Activated naive CD4-positive, alpha-beta T cell treated with anti-CD3 and anti-CD28 coated beads, Interleukin-2, amount 50 U/mL, for 72 hours (primary cell): ENCODE measurements at regions not wholly inside any gene's neighbourhood (a gene's known extent, or its start where the extent isn't known, plus 50 kb on each side); places are given as distances from the start of the nearest gene placed in this dataset.
"Not testable (repeated sequence)": the region's sequence is repeated elsewhere in the genome, so short reads cannot be mapped to it uniquely, and the experiment has no call there.

Experiments
- ATAC-seq, 2 donors: fragments of 150-1000 bp; cut with Tn5 transposase; 2 replicates each; pipeline ENCODE4 v1.10.0; 2021; ENCODE audit warnings: mild to moderate bottlenecking in 2 of 2, moderate library complexity in 2 of 2
- DNase-seq, 2 donors: peaks; one replicate each; pipeline ENCODE4 v3.0.0; 2021 to 2022; ENCODE audit warnings: low spot score in 2 of 2
- H3K27ac Mint-ChIP-seq, 2 donors: one replicate each; pipeline ENCODE4 v1.8.0; 2022; ENCODE audit warnings: mild to moderate bottlenecking in 2 of 2, mixed read lengths in 2 of 2
- H3K36me3 Mint-ChIP-seq, 2 donors: one replicate each; pipeline ENCODE4 v1.8.0; 2022; ENCODE audit warnings: mixed read lengths in 2 of 2
- H3K9me3 Mint-ChIP-seq, 2 donors: one replicate each; pipeline ENCODE4 v1.8.0; 2022; ENCODE audit warnings: mixed read lengths in 2 of 2

DNA sequence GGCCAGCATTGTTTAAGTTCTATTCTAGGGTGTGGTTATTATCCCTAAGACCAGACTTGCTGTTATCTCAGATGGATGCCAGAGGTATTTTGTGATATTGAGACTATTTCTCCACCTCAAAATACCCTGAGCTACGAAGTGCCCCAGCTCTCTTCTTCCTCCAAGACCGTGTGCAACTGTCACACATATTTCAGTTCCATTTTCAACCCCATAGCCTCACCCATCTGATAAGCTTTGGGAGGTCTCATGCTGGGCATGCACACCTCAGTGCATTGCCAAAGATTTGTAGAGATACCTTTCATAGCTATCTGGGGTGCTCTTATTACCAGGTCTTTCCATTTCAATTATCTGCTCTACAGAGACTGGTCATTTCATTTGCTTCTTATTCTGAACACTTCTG is 815.8 kb upstream of the EYS start:
- ATAC-seq, result no peak
- no peak for DNase-seq
- Mint-ChIP-seq H3K36me3 (no peaks in the 10 kb centered on the region), H3K9me3 (peaks cover 10 to 12% of the 10 kb centered on the region in 2 donors), H3K27ac (no peak overlapping the region)

DNA sequence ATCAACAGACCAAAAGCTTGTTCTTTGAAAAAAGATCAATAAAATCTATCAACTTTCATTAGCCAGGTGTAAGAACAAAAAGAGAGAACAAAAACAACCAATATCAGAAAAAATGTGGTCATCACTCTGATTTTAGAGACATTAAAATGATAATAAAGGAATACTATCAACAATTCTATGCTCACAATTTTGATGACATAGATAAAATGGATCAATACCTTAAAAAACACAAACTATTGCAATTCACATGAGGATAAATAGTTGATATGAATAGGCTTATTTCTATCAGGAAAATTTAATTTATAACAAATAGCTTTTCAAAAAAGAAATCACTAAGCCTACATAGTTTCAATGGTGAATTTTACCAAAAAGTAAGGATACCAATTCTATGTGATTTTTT is 809.4 kb upstream of the EYS start:
- DNase-seq, result no peak
- H3K9me3 Mint-ChIP-seq, result peaks cover 5 to 11% of the 10 kb centered on the region in 2 donors

DNA sequence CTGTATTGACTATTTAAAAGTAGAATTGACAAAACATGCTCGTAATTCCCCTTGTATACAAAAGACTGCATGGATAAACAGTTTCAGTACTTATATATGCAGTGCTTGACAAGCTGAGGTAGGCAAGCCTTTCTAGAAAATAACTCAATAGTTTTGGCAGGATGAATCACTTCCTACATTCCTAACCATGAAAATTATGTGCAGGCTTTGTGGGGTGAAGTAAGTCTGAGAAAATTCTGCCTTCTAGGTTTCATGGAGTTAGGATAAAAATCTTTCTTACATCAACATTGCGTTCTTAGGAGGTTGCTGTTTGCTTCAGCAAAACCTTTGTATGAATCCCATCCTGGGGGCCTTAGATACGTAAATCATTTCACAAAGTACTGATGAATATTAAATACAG is 801.4 kb upstream of the EYS start:
- Mint-ChIP-seq H3K27ac (no peak overlapping the region), H3K36me3 (peaks cover 0 to 6% of the 10 kb centered on the region in 2 donors), H3K9me3 (peaks cover 20 to 26% of the 10 kb centered on the region in 2 donors)
- ATAC-seq (no peak), DNase-seq (no peak)

More for the DNA sequence above, 809.4 kb upstream of the EYS start:
- peaks cover 0 to 4% of the 10 kb centered on the region in 2 donors for H3K36me3 Mint-ChIP-seq
- ATAC-seq, result no peak
- H3K27ac Mint-ChIP-seq, result no peak overlapping the region

DNA sequence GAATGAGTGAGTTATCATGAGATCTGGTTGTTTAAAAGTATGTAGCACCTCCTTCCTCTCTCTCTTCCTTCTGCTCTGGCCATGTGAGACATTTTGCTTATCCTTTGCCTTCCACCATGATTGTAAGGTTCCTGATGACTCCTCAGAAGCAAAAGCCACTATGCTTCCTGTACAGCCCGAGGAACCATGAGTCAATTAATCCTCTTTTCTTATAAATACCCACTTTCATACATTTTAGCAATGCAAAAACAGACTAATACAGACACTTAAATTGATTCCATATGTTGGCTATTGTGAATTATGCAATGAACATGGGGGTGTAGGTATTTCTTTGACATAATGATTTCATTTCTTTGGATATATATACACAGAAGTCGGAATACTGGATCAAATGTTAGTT is 792.8 kb upstream of the EYS start:
- Mint-ChIP-seq H3K9me3 (peaks cover 11 to 12% of the 10 kb centered on the region in 2 donors), H3K27ac (no peak overlapping the region), H3K36me3 (no peaks in the 10 kb centered on the region)
- ATAC-seq (no peak), DNase-seq (no peak)

DNA sequence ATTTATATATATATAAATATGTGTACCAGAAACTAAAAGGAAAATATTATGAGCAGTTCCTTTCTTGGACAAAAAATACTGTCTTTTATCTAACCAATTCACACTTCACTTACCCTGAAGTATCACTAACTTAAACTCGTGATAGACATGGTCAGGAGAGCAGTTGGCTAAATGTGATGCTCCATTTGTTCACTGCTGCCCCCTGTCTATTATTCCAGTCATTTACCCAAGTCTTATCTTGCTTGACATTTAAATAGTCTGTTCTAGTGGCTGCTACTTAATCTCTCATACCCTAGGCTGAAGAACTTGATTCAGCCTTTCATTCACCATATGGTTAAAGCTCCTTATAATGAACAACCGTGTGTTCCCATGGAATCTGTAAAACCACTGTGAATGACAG is 789.6 kb upstream of the EYS start:
- DNase-seq (no peak), ATAC-seq (no peak)
- Mint-ChIP-seq H3K27ac (no peak overlapping the region), H3K36me3 (peaks cover 0 to 5% of the 10 kb centered on the region in 2 donors), H3K9me3 (peaks cover 6 to 11% of the 10 kb centered on the region in 2 donors)

DNA sequence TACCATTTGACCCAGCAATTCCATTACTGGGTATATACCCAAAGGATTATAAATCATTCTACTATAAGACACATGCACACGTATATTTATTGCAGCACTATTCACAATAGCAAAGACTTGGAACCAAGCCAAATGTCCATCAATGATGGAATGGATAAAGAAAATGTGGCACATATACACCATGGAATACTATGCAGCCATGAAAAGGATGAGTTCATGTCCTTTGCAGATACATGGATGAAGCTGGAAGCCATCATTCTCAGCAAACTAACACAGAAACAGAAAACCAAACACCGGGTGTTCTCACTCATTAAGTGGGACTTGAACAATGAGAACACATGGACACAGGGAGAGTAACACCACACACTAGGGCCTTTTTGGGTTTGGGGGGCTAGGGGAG is 787.6 kb upstream of the EYS start:
- peaks cover 21 to 26% of the 10 kb centered on the region in 2 donors for H3K9me3 Mint-ChIP-seq
- not testable (repeated sequence) for ATAC-seq, DNase-seq

DNA sequence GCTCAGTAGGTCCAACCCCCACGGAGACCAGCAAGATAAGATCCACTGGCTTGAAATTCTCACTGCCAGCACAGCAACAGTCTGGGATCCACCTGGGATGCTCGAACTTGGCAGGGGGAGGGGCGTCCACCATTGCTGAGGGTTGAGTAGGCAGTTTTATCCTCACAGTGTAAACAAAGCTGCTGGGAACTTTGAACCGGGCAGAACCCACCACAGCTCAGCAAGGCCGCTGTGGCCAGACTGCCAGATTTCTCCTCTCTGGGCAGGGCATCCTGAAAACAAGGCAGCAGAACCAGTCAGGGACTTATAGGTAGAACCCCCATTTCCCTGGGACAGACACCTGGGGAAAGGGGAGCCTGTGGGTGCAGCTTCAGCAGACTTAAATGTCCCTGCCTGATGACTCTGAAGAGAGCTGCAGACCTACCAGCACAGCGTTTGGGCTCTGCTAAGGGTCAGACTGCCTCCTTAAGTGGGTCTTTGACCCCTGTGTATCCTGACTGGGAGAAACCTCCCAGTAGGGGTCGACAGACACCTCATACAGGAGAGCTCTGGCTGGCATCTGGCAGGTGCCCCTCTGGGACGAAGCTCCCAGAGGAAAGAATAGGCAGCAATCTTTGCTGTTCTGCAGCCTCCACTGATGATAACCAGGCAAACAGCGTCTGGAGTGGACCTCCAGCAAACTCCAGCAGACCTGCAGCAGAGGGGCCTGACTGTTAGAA is 782.4 kb upstream of the EYS start:
- Mint-ChIP-seq H3K9me3 (peaks cover 22 to 26% of the 10 kb centered on the region in 2 donors), H3K27ac (no peak overlapping the region), H3K36me3 (peaks cover 0 to 5% of the 10 kb centered on the region in 2 donors)
- no peak for ATAC-seq
- DNase-seq, result no peak

More for the DNA sequence above, 787.6 kb upstream of the EYS start:
- H3K36me3 Mint-ChIP-seq, H3K27ac Mint-ChIP-seq: not testable (repeated sequence)

DNA sequence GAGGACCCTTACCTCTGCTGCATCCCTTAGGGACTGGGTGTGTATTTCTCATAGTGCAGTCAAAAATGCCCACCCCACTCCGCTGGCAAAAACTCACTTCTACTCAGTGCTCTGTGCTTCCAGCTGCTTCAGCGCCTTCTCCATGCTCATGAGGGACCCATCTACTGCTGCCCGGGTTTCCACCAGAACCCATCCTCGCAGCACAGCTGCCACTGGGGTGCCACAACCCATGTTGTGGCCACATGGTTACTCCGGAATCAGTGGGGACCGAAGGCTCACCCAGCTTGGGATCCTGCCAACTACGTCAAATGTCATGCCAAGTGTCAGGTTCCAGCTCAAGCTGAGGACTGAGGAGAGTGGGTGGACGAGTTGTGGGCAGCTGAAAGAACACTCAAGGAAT is 774.2 kb upstream of the EYS start:
- DNase-seq (no peak), ATAC-seq (no peak)
- Mint-ChIP-seq H3K27ac (no peak overlapping the region), H3K36me3 (no peaks in the 10 kb centered on the region), H3K9me3 (peaks cover 0 to 11% of the 10 kb centered on the region in 2 donors)

DNA sequence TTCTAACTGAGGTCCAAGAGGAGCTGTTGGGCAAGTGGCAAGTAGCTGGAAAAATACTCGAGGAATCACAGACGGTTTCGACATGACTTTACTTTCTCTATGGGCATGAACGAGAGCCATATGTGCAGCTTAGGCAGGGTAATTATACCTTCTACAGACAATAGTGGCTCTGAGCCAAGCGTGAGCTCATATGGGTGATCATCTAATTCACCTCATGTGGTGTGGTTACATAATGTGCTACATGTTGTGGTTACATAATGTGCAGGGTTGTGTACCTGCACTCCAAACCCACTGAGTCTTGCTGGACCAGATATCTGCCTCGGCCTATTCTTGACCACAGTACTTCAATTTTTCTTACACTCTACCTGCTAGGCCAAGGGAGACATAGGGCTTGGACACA is 771.7 kb upstream of the EYS start:
- ATAC-seq, result no peak
- DNase-seq, result no peak
- Mint-ChIP-seq H3K27ac (no peak overlapping the region), H3K36me3 (no peaks in the 10 kb centered on the region), H3K9me3 (peaks cover 4 to 15% of the 10 kb centered on the region in 2 donors)

DNA sequence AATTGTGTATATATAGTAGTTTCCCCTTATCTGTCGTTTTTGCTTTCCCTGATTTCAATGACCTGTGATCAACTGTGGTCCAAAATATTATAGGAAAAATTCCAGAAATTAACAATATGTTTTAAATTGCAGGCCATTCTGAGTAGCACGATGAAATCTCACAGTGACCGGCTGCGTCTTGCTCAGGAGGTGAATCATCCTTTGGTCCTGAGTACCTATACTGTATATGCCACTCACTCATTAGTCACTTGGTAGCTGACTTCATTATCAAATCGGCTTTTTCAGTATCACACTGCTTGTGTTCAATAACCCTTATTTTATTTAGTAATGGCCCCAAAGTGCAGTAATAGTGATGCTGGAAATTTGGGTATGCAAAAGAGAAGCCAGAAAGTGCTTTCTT is 728.3 kb upstream of the EYS start:
- peaks cover 4 to 7% of the 10 kb centered on the region in 2 donors for H3K9me3 Mint-ChIP-seq
- H3K36me3 Mint-ChIP-seq, result no peaks in the 10 kb centered on the region
- no peak overlapping the region for H3K27ac Mint-ChIP-seq
- no peak for DNase-seq
- no peak for ATAC-seq

DNA sequence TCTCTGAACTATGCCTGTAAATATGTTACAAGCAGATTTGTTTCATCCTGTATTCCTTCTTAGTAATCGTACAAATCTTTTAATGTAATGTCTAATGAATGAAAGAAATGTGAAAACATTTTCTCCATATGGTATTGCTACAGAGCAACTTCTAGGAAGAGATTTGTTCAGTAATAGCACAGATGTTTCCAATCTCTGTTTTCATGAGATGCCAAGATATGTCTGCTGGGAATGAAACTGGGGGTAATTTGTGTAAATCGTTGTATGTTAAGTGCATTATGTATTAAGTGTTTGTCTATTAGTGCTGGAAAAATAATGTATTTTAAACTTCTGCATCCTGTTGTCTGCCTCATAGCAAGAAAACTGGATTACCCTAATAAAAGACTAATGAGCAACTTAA is 722.2 kb upstream of the EYS start:
- H3K9me3 Mint-ChIP-seq, result peaks cover 0 to 4% of the 10 kb centered on the region in 2 donors
- ATAC-seq (no peak), DNase-seq (no peak)
- no peak overlapping the region for H3K27ac Mint-ChIP-seq
- H3K36me3 Mint-ChIP-seq, result no peaks in the 10 kb centered on the region

DNA sequence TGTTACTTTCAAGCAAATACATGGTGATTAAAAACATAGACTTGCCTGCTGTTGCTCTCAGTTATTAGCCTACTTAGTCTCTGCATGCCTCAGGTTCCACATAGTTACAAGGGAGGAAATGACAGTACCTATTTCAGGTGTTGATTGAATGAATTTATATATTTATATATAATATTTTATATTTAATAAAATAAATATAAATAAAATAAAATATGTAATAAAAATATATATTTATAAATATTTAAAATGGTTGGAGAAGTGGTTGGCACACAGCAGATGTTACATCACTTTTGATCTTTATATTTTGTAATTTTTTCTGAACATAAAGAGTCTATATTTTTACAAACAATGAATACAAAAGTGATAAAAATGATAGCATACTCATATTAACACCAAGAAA is 716.0 kb upstream of the EYS start:
- no peak for DNase-seq
- Mint-ChIP-seq H3K9me3 (peaks cover 5 to 9% of the 10 kb centered on the region in 2 donors), H3K36me3 (no peaks in the 10 kb centered on the region), H3K27ac (no peak overlapping the region)
- ATAC-seq, result no peak

DNA sequence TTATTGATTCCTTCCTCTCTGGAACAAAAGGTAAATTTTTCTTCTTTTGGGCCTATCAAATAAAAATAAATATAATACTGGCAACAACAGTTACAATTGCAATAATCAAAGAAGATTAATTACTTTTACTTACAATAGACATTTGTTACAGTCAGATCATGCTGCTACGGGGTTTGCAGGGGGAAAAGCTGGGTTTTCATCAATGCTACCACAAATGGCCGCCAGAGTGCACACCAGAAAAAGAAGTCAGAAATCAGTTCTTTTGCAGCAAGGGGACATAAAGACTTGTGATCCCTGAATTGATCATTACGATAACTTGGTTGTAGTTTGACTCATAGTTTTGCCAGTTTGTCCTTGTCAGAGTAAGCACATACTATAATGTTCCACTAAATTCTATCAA is 714.5 kb upstream of the EYS start:
- Mint-ChIP-seq H3K27ac (no peak overlapping the region), H3K36me3 (no peaks in the 10 kb centered on the region), H3K9me3 (peaks cover 10 to 13% of the 10 kb centered on the region in 2 donors)
- no peak for DNase-seq
- no peak for ATAC-seq

DNA sequence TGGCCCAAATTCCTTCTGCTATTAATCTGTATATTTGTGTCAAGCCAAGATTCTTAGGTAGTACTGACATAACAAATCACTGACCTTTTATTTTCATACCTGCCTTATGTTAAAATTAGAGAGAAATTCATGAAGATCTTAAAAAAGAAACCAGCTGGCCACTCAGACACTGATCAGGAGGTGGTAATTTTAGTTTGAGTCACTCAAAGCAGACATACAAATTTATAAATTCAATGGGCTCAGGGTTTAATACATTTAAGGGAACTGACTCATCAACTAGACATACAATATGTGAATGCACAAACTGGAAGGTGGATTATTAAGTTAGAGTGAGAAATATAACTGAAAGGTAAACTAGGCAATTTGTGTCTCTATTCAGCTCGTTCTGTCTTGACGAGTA is 711.9 kb upstream of the EYS start:
- Mint-ChIP-seq H3K36me3 (no peaks in the 10 kb centered on the region), H3K9me3 (peaks cover 9 to 10% of the 10 kb centered on the region in 2 donors), H3K27ac (no peak overlapping the region)
- ATAC-seq (no peak), DNase-seq (no peak)

DNA sequence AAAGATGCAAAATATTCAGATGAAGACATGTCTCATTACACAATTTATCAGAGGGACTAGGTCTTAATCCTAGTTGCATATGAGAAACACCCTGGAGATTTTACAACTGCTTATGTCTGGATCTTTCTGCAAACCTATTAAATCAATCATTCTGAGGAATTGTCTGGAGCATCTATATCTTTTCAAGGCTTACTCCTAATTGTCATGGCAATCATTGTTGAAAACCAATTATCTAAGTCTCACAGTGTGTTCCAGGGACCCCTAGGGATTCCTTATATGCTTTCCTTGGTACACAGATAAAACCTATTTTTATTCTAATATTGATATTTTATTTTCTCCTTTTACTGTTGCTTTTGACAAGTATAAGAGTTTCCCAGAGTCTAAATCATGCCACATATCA is 696.9 kb upstream of the EYS start:
- ATAC-seq (no peak), DNase-seq (no peak)
- H3K9me3 Mint-ChIP-seq, result no peaks in the 10 kb centered on the region
- no peak overlapping the region for H3K27ac Mint-ChIP-seq
- H3K36me3 Mint-ChIP-seq, result no peaks in the 10 kb centered on the region

DNA sequence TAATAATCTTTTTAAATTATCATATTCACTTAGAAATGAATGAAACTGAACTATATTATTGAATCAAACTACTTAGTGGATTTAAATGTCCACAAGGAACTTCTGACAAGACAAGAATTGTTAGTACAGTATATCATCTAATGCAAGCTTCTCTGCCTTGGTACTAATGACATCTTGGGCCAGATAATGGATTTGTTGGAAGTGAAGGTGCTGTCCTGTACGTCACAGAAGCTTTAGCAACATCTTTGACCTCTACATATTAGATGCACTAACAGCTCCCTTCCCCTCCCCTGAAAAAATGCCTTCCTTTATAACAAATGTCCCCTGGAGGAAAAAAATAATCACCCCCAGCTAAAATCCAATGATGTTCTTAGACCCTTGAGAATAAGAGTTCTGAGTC is 695.8 kb upstream of the EYS start:
- Mint-ChIP-seq H3K27ac (no peak overlapping the region), H3K9me3 (no peaks in the 10 kb centered on the region), H3K36me3 (no peaks in the 10 kb centered on the region)
- DNase-seq (no peak), ATAC-seq (no peak)

DNA sequence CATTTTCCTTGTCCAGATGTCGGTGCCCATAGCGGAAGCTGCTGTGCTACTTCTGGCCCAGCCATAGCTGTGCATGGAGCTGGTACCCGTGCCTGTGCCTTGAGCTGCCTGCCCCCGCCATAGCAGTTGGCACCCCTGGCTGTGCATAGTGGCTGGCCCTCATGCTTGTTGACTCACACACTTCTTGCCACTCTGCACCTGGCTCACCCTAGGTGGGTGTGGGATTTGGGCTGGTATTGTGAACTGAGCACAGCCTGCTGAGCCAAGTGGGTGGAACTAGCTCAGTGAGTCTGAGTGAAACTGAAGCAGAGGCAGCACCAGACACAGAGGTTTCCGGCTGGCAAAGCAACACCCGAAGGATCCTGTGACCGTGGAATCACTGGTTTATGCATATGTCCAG is 689.5 kb upstream of the EYS start:
- DNase-seq (no peak), ATAC-seq (no peak)
- no peaks in the 10 kb centered on the region for H3K36me3 Mint-ChIP-seq
- H3K9me3 Mint-ChIP-seq, result peaks cover 0 to 13% of the 10 kb centered on the region in 2 donors
- no peak overlapping the region for H3K27ac Mint-ChIP-seq

DNA sequence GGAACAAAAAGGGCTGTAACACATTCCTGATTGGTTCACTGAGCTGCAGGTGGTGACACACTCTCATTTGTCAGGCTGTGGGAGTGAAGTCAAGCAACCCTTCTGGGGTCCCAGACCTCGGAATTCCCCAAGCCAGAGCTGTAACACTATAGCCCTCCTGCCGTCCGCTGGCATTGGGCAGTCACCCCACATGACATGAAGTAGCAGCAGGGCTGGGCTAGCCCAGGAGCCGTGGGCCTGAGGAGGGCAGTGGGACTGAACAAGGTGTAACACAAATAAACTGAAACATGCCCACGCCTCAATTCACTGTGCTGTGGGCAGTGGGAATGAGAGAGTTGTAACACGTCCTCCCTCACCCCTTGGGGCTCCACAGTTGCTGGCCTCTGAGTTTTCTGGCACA is 689.1 kb upstream of the EYS start:
- DNase-seq (no peak), ATAC-seq (no peak)
- Mint-ChIP-seq H3K9me3 (peaks cover 0 to 13% of the 10 kb centered on the region in 2 donors), H3K27ac (no peak overlapping the region), H3K36me3 (no peaks in the 10 kb centered on the region)
